NCI-H2196 treated with DMSO at 0.1 percent for 48 hours (cell line): ENCODE measurements at regions not wholly inside any gene's neighbourhood (a gene's known extent, or its start where the extent isn't known, plus 50 kb on each side); places are given as distances from the start of the nearest gene placed in this dataset.
"Not testable (repeated sequence)": the region's sequence is repeated elsewhere in the genome, so short reads cannot be mapped to it uniquely, and the experiment has no call there.

Experiments used
- DNase-seq: peaks from one replicate; lab custom pipeline; 2025; ENCODE audit not compliant: unreplicated experiment; lab: John Stamatoyannopoulos, UW

DNA sequence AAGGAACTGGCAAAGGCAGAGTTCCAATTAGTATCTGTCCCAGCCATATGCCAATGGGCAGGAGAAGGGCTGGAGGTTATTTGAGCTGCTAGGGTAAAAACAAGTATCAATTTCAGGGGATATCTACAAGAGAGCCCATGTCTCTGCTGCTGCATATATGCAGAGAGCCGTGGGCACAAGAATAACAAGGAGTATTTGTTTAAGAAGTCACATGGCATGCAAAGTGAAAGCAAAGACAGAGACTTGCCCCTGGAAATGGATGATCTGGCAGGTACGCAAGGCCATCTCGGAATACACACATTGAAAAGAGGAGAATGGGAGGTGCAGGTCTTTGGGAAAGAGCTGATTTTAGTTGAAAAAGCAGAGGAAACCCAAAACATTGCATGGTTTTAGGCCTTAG is 170.6 kb downstream of the EVA1A start:
- DNase-seq = no peak

DNA sequence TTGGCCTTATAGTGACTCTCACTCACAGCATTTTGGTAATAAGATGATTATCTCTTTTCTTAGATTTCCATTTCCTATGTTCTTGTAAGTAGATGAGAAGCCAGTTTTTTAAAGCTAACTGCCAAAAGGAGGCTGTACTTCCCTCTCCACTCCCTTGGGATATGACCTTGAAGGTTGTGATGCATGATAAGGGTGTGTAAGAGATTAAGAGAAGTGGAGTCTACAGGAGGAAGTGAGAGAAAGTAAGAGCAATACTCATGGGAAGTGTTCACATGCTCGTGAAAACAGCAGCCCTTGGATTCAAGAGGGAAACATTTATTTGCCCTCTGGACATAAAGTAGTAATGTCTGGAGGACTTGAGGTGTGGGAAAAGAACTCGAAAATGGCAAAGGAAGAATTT is 171.5 kb downstream of the EVA1A start:
- DNase-seq = no peak

DNA sequence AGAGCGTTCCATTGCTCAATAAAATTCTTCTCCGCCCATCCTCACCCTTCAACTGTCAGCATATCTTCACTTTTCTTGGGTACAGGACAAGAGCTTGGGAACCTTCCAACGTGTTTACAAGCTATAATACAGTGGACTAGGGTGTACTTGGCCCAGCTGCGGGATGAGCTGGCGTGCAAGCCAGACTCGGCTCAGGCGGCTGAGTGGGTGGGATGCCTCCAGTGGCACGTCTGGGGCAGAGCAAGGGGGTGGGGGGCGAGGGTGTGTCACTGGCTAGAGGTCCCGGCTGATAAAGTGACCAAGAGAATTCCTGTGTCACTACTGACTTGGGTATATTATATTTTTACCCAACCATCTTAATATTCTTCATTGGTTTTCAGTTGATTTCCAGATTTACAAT is 179.7 kb downstream of the EVA1A start:
- DNase-seq = no peak

DNA sequence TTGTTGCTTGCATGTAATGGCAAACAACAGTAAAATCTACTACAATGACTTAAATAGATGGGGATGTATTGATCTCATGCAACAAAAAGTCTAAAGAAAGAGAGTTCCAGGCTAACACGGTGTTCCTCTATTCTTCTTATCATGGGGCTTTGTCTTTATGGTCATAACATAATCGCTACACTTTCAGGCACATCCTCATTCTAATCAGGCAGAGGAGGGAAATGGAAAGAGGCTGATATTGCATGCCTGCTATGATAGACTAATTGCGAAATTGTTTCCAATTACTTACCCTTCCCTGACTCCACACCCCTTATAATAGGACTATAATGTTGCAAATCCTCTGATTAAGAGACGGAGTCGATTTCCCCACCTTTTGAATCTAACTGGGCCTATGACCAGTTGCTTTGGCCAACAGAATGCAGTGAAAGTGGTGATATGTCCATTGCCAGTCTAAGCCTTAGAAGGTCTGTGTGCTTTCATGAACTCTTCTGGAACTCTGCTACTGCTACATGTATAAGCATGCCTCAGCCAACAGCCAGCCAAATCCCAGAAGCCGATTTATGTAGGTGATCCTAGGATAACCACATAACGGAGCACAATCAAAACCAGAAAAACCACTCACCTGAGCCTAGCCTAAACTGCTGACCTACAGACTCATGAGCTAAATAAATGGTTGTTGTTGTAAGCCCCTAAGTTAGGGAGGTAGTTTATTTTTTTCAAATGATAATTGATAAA is 180.3 kb upstream of the TACR1 start:
- no peak for DNase-seq

DNA sequence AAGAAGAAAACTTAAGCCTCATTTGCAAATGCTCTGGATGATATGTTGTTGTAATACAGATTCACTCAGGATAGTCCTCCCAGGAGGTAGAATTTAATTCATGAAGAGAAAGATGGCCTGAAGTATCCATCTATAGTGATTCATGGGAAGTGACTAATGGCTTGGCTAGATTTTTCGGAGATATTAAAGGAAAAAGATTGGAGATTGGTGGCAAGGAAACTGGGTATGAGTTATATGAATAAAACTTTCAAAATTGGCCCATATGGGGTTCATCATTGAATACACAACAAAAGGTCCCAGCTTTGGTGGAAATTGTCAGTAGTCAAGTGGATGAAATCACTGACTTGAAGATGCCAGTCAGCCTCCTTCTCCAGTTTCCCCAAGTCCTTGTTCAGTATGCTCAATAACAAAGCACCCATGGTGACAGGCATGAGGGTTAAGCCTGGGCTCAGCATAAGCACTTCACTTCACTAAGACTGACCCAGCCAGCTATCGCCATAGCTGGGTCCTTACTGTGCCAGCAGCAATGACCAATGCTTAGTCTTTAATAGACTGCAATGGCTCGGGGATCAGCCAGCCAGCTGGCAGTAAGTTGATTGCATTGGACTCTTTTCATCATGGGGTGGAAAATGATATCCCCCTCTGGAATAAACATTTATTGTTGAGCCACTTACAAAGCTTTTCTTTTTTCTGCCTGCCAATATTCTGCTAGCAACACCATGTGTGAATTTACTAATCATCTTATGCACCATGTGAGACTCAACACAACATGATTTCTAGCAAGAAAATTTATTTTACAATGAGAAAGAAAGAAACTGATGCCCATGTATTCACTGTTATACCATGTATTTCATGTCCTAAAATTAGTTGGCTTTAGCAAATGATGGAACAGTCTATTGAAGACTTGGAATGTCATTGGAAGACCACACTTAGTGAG is 176.6 kb upstream of the TACR1 start:
- no peak for DNase-seq

DNA sequence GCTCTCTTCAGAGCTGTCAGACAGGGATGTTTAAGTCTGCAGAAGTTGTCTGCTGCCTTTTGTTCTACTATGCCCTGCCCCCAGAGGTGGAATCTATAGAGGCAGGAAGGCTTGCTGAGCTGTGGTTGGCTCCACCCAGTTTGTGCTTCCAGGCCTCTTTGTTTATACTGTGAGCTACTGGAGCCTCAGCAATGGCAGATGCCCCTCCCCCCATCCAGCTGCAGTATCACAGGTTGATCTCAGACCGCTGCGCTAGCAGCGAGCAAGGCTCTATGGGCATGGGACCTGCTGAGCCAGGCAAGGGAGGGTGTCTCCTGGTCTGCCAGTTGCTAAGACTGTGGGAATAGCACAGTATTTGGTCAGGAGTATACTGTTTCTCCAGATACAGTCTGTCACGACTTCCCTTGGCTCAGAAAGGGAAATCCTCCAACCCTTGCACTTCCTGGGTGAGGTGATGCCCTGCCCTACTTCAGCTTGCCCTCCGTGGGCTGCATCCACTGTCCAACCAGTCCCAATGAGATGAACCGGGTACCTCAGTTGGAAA is 175.2 kb upstream of the TACR1 start:
- not testable (repeated sequence) for DNase-seq

DNA sequence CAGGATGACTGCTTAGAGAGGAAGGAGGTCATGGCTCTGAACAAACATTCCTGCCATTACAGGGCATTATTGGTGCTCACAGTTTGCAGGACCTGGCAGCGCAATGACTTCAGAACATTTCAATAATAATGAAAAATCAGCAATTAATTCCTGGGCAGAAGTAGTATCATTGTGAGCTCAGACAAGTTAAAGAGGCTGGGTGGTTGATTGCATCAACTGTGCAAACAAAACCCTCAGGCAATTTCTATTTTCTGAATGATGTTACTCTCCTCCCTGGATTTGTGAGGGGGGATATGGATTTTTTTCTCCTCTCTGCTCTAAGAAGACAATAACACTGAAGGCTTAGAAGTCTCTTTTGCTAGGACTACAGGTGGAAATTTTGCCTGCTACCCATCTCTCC is 168.1 kb upstream of the TACR1 start:
- no peak for DNase-seq

DNA sequence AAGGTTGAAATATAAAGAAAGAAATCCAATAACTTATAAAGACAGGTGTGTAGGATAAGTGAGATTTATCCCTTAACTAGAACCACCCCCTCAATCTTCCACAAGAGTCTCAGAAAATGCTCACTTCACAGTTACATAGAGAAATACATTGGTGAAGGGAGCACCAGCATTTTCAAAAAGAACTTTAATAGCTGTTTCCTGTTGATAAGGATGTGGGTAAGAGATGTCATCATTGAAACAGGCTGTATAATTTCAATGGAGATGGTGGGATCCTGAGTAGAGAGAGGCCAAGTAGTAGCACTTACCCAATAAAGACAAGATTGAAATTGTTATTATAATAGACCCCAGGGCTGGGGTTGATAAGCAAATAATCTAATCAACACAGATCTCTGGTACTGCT is 162.2 kb upstream of the TACR1 start:
- no peak for DNase-seq

DNA sequence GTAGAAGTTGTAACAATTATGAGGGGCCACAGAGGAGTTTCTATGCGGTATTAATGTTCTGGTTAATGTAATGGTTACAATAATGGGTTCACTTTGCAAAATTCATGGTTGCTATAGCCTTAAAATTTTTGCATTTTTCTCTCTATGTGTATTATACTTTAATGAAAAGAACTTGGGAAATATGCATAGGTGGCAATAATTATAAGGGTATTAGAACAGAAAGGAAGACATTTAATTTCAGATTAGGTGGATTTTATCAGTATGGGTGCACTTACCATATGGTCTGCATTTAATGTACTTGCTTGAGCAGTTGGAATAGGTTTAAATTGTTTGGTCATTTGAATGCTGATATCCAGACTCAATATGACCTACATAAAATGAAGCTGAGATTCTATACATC is 161.6 kb upstream of the TACR1 start:
- no peak for DNase-seq

DNA sequence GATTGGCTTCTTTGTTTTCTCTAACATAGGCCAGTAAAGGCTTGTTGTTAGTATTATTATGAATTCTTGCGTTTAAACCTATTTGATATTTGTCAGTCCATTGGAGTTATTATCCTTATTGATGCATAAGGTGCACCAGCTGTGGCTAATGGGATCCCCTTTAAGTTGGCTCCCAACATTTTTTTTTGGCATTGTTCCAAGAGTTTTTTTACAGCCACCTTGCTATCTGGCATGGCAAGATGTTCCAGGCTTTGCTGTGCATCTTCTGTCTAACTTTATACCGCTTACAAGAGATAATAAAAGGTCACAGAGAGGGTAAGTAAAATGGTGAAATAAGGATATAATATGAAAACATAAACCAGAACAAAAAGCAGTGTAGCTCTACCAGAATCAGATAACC is 157.5 kb upstream of the TACR1 start:
- DNase-seq = no peak

DNA sequence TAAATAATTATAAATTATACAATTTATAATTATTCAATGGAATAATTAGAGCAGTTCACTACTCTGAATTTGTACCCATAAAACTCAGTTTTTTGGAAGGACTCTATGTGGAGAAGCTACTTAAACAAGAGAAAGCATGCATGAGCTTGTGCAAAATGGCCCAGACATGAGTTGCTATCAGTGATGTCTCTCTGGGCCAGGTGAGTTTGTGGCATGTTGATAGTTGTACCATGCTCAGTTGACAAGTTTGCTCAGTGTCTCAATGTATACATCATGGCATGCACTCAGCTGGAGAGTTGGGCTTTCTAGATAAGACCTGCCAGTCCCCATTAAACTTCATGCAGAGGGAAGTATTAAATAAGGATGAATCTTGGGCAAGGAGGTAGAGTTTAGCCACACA is 153.8 kb upstream of the TACR1 start:
- no peak for DNase-seq

DNA sequence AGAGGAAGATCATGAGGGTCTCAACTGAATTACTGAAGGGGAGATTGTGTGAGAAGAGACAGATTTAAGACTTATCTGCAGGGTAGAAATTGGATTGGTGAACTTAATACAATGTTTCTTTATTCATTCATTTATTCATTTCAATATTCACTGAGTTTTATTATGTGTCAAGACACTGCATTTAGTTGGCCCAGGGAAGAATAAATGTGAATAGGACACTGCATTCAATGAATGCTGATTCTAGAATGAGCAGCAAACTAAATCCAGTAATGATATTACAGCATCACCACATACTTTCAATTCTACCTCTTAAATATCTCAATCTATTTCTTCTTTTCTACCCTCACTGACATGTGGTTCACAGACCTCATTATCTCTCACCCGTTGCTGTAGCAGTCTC is 149.0 kb upstream of the TACR1 start:
- no peak for DNase-seq

DNA sequence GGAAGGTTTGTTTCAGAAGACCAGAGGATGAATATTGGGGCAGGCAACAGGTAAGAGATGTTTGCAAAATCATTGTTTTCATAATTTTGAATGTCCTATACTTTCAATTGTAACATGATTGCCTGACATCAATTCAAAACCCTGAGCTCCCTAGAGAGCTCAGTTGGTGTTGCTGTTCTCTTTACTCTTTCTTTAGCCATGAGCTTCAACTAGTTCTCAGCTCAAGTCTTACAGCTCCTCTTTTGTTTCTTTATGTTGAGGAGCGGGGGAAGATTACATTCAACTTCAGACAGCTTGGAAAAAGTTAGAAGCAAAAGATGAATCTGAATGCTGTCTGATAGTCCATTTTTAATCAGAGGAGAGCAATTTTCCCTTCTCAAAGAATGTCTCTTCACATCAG is 144.8 kb upstream of the TACR1 start:
- DNase-seq = no peak

DNA sequence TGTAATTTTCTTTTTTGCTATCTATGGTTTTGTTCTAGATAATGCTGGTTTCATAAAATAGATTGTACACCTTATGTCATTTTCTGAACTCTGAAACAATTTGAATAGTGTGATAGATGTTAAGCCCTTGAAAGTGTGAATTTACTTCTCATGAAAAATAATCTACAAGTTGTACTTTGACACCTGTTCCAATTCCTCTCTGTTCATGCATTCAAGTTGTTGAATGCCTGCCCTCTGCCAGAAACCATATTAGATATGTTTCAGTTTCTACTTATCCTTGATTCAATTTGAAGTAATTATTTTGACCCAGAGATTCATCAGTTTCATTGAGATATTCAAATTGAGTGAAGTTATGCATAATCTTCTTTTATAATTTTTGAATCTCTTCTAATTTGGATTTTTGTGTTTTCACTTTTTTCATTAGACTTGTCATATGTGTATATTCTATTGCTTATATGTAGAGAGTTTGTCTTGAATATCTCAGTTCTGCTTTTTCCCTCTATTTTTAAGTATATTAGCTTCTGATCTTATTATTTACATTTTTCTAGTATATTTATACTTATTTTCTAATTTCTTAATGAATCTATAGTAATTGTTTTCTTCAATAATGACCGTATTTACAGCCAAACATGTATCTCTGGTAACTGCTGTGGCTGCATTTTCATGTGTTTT is 143.3 kb upstream of the TACR1 start:
- DNase-seq = no peak

DNA sequence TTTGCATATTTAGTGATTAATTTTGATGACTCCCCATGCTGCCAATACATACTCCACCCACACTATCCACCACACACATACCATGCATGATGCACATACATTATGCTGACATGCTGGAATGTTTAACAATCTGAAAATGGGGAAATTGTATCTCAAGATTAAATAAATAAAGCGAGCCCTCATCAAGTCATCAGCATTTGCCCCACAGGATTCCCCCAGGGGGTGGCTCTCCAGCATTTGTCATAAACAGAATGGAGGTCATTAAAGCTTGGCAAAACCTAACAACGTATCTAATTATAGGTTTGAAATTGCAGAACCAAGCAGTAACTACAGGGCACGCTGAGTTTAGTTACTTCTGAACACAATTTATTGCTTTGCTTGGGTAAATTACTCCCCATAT is 141.2 kb upstream of the TACR1 start:
- DNase-seq = no peak

DNA sequence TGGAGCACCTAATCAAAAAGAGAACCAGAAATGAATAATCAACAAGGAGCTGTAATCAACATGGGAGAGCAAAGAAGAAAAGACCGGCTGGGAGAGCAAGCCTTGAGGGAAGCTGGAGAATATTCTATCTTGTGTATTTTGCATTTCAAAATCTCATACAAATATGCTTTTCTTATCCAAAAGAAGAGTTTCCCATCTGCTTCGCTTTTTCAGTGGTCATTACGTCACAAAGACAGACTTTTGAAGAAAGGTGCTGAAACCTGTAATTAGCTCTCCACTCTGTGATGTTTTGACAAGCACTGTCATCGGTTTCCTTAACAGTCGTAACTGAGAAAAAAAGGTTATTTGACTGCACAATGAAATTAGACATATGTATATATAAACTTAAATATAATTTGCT is 139.1 kb upstream of the TACR1 start:
- no peak for DNase-seq

DNA sequence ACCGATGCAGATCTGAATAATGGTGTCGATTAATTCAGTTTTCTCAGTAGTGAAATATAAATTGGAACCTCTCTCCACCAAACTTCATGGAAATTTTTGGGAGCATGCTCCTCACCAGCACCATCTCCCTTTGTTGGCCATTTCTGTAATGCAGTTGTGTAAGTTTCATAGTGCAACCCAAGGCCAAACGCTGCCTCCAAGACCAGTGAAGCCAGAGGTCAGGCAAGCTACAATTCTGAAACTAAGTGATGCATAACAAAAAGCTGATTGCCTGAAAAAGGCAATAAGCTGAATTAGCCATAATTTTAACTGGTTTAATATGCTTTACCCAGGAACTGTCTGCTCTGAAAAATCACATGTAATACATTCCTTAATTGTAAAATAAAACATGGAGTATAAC is 138.3 kb upstream of the TACR1 start:
- DNase-seq = no peak

DNA sequence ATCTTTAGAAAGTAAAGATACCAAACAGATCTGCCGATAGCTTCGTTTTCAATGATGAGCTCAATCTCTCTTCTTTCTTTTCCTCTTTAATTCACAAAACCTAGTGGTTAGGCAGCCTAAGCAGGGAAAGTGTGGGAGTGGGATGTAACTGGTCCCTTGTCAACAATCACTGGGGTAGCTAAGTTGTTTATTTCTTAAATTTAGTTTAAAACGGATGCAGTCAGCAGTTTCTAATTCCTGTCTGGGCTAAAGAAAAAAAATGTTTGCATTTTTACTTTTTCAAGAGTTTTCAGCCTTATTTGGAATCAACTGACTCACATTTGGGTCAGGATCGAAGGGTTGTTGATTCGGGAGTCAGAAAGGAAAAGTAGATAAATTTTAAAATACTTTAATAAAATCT is 137.7 kb upstream of the TACR1 start:
- no peak for DNase-seq

DNA sequence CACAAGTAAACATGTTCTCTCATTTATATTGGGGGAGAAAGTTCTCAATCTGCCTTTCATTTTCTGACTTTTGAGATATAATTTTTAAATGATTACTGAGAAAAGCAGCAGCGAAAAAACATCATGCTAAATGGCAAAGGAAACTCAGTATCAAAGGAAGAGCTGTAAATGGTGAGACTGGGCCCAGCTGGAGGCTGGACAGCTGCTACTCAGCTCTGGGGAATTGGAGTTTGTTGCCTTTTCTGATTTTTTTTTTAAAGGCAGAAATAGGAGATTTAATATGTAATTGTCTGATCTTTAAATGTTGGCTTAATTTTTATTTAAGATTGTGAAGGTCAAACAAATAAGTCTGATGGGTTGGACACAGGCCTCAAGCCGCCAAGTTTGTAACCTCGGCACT is 137.1 kb upstream of the TACR1 start:
- no peak for DNase-seq

DNA sequence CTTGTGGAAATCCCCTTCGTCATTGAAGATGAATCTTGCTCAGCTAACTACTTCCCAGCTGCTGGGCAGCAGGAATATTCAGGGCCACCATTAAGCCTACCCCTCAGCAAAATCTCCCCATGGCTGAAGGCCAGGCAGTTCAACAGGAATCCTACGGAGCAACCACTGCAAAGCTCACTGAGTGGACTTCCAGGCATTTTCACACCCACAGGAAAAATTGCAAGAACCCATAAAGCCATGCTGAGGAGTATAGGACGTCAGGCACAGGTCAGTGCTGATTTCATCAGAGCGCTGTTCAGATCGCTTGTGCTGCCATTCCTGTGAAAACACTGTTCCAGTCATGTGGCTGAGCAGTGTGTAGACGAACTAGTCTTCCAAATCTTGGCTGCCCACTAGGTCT is 134.8 kb upstream of the TACR1 start:
- no peak for DNase-seq

DNA sequence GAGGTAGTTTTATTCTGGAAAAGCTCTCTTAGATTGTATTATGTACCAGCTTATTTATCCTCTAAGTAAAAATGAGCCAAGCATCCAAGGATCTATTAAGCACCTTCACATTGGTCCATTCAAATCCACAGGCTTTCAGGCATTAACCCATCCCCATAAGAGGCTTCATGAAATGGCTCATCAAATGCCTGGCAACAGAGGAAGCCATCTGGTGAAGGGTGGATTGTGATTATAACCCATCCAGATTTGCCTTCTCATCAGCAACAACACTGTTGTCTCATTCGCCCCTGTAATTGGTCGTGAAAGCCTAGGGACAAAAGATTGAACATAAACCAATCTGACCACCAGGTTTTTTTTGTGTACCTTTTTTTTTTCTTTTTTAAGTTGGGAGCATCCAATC is 134.3 kb upstream of the TACR1 start:
- no peak for DNase-seq

DNA sequence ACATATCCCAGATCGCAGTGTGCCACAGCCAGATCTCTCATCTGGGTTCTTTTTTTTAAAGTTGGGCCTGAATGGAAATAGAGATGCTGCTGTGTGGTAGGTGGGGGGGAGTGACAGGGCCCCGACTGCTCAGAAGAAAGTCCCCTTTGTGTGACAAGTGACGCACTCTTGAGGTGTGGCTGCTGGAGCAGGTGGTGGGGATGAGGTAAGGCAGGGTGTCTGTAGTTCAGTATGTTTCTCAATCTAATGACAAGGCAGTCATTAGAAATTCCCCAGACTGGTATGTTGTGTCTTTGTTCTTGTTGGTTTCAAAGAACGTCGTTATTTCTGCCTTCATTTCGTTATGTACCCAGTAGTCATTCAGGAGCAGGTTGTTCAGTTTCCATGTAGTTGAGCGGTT is 128.8 kb upstream of the TACR1 start:
- no peak for DNase-seq
